Femur (tissue), 1 donor: ENCODE measurements at regions not wholly inside any gene's neighbourhood (a gene's known extent, or its start where the extent isn't known, plus 50 kb on each side); places are given as distances from the start of the nearest gene placed in this dataset.

ENCODE experiments used
- DNase-seq: peaks from one replicate; pipeline ENCODE4 v3.0.0-alpha.2; 2017

GRCh38 chr2:153189091-153189888 is 289.3 kb downstream of the RPRM start:
- DNase-seq, result no peak

- DNase-seq, result no peak
Observed at GRCh38 chr2:153179808-153180207, 298.8 kb downstream of the RPRM start.

GRCh38 chr2:153169609-153170008 is 309.0 kb downstream of the RPRM start:
- DNase-seq, result no peak

GRCh38 chr2:153165021-153165420 is 313.5 kb downstream of the RPRM start:
- DNase-seq, result no peak

GRCh38 chr2:153163055-153163454 is 315.5 kb downstream of the RPRM start:
- DNase-seq, result no peak

- no peak for DNase-seq
Observed at GRCh38 chr2:153156743-153157142, 321.8 kb downstream of the RPRM start.

GRCh38 chr2:153152036-153152435 is 326.5 kb downstream of the RPRM start:
- no peak for DNase-seq

- no peak for DNase-seq
Observed at GRCh38 chr2:153145470-153145978, 333.0 kb downstream of the RPRM start.

GRCh38 chr2:153143540-153143939 is 335.0 kb downstream of the RPRM start:
- no peak for DNase-seq

- no peak for DNase-seq
Observed at GRCh38 chr2:153140498-153140897, 338.1 kb downstream of the RPRM start.

GRCh38 chr2:153138651-153139375 is 339.7 kb downstream of the RPRM start:
- no peak for DNase-seq

GRCh38 chr2:153136216-153136615 is 342.3 kb downstream of the RPRM start:
- no peak for DNase-seq

- DNase-seq, result no peak
Observed at GRCh38 chr2:153134725-153135124, 343.8 kb downstream of the RPRM start.

GRCh38 chr2:153133716-153134115 is 344.8 kb downstream of the RPRM start:
- DNase-seq, result no peak

- no peak for DNase-seq
Observed at GRCh38 chr2:153132418-153132817, 346.1 kb downstream of the RPRM start.

GRCh38 chr2:153115141-153115540 is 363.4 kb downstream of the RPRM start:
- no peak for DNase-seq

GRCh38 chr2:153110486-153110885 is 368.1 kb downstream of the RPRM start:
- no peak for DNase-seq

GRCh38 chr2:153109793-153110192 is 368.8 kb downstream of the RPRM start:
- DNase-seq, result no peak

- no peak for DNase-seq
Observed at GRCh38 chr2:153106802-153107477, 371.6 kb downstream of the RPRM start.

- DNase-seq, result no peak
Observed at GRCh38 chr2:153105829-153106578, 372.6 kb downstream of the RPRM start.

GRCh38 chr2:153101187-153101586 is 377.4 kb downstream of the RPRM start:
- no peak for DNase-seq

GRCh38 chr2:153100151-153100550 is 378.4 kb downstream of the RPRM start:
- DNase-seq, result no peak

- DNase-seq, result no peak
Observed at GRCh38 chr2:153098073-153098472, 379.7 kb downstream of the ARL6IP6 start.
